H9 (cell line): ENCODE measurements at regions not wholly inside any gene's neighbourhood (a gene's known extent, or its start where the extent isn't known, plus 50 kb on each side); places are given as distances from the start of the nearest gene placed in this dataset.

Experiments
- DNase-seq: peaks from one replicate; pipeline ENCODE4 v3.0.0-alpha.2; 2017
- H2AFZ ChIP-seq: one replicate; pipeline ENCODE4 v1.6.1; 2013; ENCODE audit warnings: mild to moderate bottlenecking, low read length, control low read depth, moderate library complexity
- H2AK5ac ChIP-seq: 2 replicates; pipeline ENCODE4 v1.6.1; 2013; ENCODE audit warnings: low read length, control low read depth, mixed read lengths; ENCODE audit not compliant: insufficient read length
- H2BK120ac ChIP-seq: one replicate; pipeline ENCODE4 v1.6.1; 2013; ENCODE audit warnings: low read depth, mild to moderate bottlenecking, low read length, control low read depth, inconsistent platforms; ENCODE audit not compliant: poor library complexity, severe bottlenecking
- H2BK12ac ChIP-seq: 2 replicates; pipeline ENCODE4 v1.6.1; 2013; ENCODE audit warnings: low read length, control low read depth, mixed read lengths, low read depth; ENCODE audit not compliant: insufficient read length
- H2BK15ac ChIP-seq: 2 replicates; pipeline ENCODE4 v1.6.1; 2013; ENCODE audit warnings: low read depth, low read length, control low read depth
- H2BK20ac ChIP-seq: one replicate; pipeline ENCODE4 v1.6.1; 2013; ENCODE audit warnings: low read depth, mild to moderate bottlenecking, low read length, control low read depth, inconsistent platforms; ENCODE audit not compliant: poor library complexity, severe bottlenecking
- H2BK5ac ChIP-seq: 2 replicates; pipeline ENCODE4 v1.6.1; 2013; ENCODE audit warnings: low read length, control low read depth, mixed read lengths; ENCODE audit not compliant: insufficient read length
- H3K14ac ChIP-seq: 2 replicates; pipeline ENCODE4 v1.6.1; 2013; ENCODE audit warnings: low read length, control low read depth; ENCODE audit not compliant: insufficient read depth
- H3K18ac ChIP-seq: 2 replicates; pipeline ENCODE4 v1.6.1; 2013; ENCODE audit warnings: low read depth, mild to moderate bottlenecking, mixed read lengths, low read length, control low read depth; ENCODE audit not compliant: insufficient read length
- H3K23ac ChIP-seq: 2 replicates; pipeline ENCODE4 v1.6.1; 2013; ENCODE audit warnings: low read length, control low read depth, mixed read lengths, low read depth; ENCODE audit not compliant: insufficient read length
- H3K23me2 ChIP-seq: 2 replicates; pipeline ENCODE4 v1.6.1; 2013; ENCODE audit warnings: low read depth, mild to moderate bottlenecking, mixed read lengths, low read length, control low read depth; ENCODE audit not compliant: insufficient read length, poor library complexity, severe bottlenecking
- H3K27ac ChIP-seq: 2 replicates; pipeline ENCODE4 v1.5.1; 2013; ENCODE audit warnings: low read length, control low read depth, mixed read lengths, low read depth; ENCODE audit not compliant: insufficient read length
- H3K27me3 ChIP-seq: 2 replicates; pipeline ENCODE4 v1.6.1; 2013; ENCODE audit warnings: low read length, control low read depth, inconsistent platforms; ENCODE audit not compliant: insufficient read depth
- H3K4ac ChIP-seq: 2 replicates; pipeline ENCODE4 v1.6.1; 2013; ENCODE audit warnings: low read depth, mild to moderate bottlenecking, control low read depth, inconsistent platforms, low read length, moderate library complexity
- H3K4me1 ChIP-seq: 2 replicates; pipeline ENCODE4 v1.6.1; 2013; ENCODE audit warnings: low read length, control low read depth, inconsistent platforms; ENCODE audit not compliant: insufficient read depth
- H3K4me2 ChIP-seq: 2 replicates; pipeline ENCODE4 v1.6.1; 2013; ENCODE audit warnings: low read length, control low read depth, mixed read lengths; ENCODE audit not compliant: insufficient read length, insufficient read depth
- H3K56ac ChIP-seq: 2 replicates; pipeline ENCODE4 v1.6.1; 2013; ENCODE audit warnings: low read depth, mild to moderate bottlenecking, mixed read lengths, low read length, control low read depth; ENCODE audit not compliant: insufficient read length
- H3K79me1 ChIP-seq: 2 replicates; pipeline ENCODE4 v1.6.1; 2013; ENCODE audit warnings: low read depth, mild to moderate bottlenecking, moderate library complexity, low read length, control low read depth, inconsistent platforms; ENCODE audit not compliant: insufficient read depth, poor library complexity, severe bottlenecking
- H3K79me2 ChIP-seq: 2 replicates; pipeline ENCODE4 v1.6.1; 2013; ENCODE audit warnings: low read length, control low read depth, inconsistent platforms; ENCODE audit not compliant: insufficient read depth
- H3K9ac ChIP-seq: 2 replicates; pipeline ENCODE4 v1.6.1; 2013; ENCODE audit warnings: low read length, control low read depth, mixed read lengths; ENCODE audit not compliant: insufficient read length; ENCODE audit errors: extremely low read depth
- H3K9me3 ChIP-seq: one replicate; pipeline ENCODE4 v1.6.1; 2013; ENCODE audit warnings: low read depth, low read length, inconsistent platforms; ENCODE audit not compliant: control insufficient read depth
- H3T11ph ChIP-seq: one replicate; pipeline ENCODE4 v1.6.1; 2013; ENCODE audit warnings: mild to moderate bottlenecking, low read length, control low read depth, inconsistent platforms
- H4K20me1 ChIP-seq: one replicate; pipeline ENCODE4 v1.6.1; 2013; ENCODE audit not compliant: control insufficient read depth, insufficient read length, insufficient read depth
- H4K5ac ChIP-seq: 2 replicates; pipeline ENCODE4 v1.6.1; 2013; ENCODE audit warnings: low read depth, mild to moderate bottlenecking, mixed read lengths, low read length, control low read depth; ENCODE audit not compliant: insufficient read length
- H4K8ac ChIP-seq: replicated peaks from 2 replicates; pipeline ENCODE4 v1.6.1; 2013; ENCODE audit warnings: low read length, control low read depth, mixed read lengths, low read depth; ENCODE audit not compliant: insufficient read length
- H4K91ac ChIP-seq: 2 replicates; pipeline ENCODE4 v1.6.1; 2013; ENCODE audit warnings: low read depth, mild to moderate bottlenecking, moderate library complexity, mixed read lengths, low read length, control low read depth; ENCODE audit not compliant: insufficient read length
- H3K27ac Mint-ChIP-seq, 3 experiments: 2 replicates in 2 of 3; 3 replicates in 1 of 3; pipeline ENCODE4 v1.8.0; 2020 to 2021; ENCODE audit warnings: mixed read lengths in 3 of 3, mild to moderate bottlenecking in 1 of 3, moderate library complexity in 1 of 3
- H3K27me3 Mint-ChIP-seq: 2 replicates; pipeline ENCODE4 v1.8.0; 2021; ENCODE audit warnings: low read depth, mild to moderate bottlenecking, moderate library complexity, mixed read lengths
- H3K36me3 Mint-ChIP-seq, 3 experiments: 2 replicates in 2 of 3; 3 replicates in 1 of 3; pipeline ENCODE4 v1.8.0; 2020 to 2021; ENCODE audit warnings: low read depth in 3 of 3, mixed read lengths in 3 of 3; ENCODE audit not compliant: insufficient read depth in 1 of 3
- H3K4me1 Mint-ChIP-seq, 2 experiments: 2 replicates each; pipeline ENCODE4 v1.8.0; 2020; ENCODE audit warnings: mixed read lengths in 2 of 2
- H3K4me3 Mint-ChIP-seq, 2 experiments: 2 replicates in 1 of 2; 3 replicates in 1 of 2; pipeline ENCODE4 v1.8.0; 2020 to 2021; ENCODE audit warnings: mild to moderate bottlenecking in 2 of 2, mixed read lengths in 2 of 2, moderate library complexity in 1 of 2
- H3K9me3 Mint-ChIP-seq, 2 experiments: 2 replicates in 1 of 2; 3 replicates in 1 of 2; pipeline ENCODE4 v1.8.0; 2020; ENCODE audit warnings: mild to moderate bottlenecking in 2 of 2, mixed read lengths in 2 of 2, moderate library complexity in 1 of 2
- WGBS: extraction: QIAGEN DNeasy Blood & Tissue Kit; methylation state at CpG from one replicate; pipeline ENCODE4 v1.1.7; 2013; ENCODE audit warnings: missing lambda C conversion rate, low lambda C conversion rate, mixed read lengths; ENCODE audit not compliant: insufficient read length; ENCODE audit errors: extremely low coverage; 5-methylcytosine and 5-hydroxymethylcytosine counted together
- TF ChIP-seq, protein P1 (sequence below): fragments of 200-600 bp; sonication (generic); conservative IDR thresholded peaks from 3 replicates; pipeline ENCODE4 v1.8.0; 2021; ENCODE audit warnings: antibody characterized with exemption, mild to moderate bottlenecking

DNA sequence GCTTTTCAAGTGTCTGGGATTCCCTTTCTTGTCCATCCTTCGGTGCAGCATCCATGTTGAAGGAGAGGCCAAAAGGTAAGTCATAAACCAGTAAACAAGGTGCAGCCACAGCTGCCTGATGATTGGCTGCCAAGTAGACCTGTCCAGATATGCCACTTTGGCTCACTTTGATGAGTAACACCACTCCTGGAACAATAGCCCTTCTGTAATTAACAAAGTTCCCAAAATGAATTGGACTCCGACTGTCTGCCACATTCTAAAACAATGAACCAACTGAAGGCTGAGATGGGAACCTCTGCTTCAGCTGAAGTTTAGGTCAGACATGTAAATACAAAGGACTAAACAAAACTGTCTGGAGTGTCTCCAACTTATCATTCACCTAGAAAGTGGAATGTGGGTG lies 82.2 kb upstream of the LGALSL start:
- Histone ChIP-seq H3K23ac (no peak overlapping the region), H2BK20ac (no peak overlapping the region)
- TF ChIP-seq, protein P1, sequence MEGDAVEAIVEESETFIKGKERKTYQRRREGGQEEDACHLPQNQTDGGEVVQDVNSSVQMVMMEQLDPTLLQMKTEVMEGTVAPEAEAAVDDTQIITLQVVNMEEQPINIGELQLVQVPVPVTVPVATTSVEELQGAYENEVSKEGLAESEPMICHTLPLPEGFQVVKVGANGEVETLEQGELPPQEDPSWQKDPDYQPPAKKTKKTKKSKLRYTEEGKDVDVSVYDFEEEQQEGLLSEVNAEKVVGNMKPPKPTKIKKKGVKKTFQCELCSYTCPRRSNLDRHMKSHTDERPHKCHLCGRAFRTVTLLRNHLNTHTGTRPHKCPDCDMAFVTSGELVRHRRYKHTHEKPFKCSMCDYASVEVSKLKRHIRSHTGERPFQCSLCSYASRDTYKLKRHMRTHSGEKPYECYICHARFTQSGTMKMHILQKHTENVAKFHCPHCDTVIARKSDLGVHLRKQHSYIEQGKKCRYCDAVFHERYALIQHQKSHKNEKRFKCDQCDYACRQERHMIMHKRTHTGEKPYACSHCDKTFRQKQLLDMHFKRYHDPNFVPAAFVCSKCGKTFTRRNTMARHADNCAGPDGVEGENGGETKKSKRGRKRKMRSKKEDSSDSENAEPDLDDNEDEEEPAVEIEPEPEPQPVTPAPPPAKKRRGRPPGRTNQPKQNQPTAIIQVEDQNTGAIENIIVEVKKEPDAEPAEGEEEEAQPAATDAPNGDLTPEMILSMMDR, result no peak

More for the DNA sequence above, 82.2 kb upstream of the LGALSL start:
- H3K79me2 ChIP-seq, result no peaks in the 10 kb centered on the region
- no peak overlapping the region for H3K56ac ChIP-seq
- H2BK15ac ChIP-seq, result no peak overlapping the region
- H3K18ac ChIP-seq, result no peak overlapping the region
- Mint-ChIP-seq H3K27me3 (no peaks in the 10 kb centered on the region; the same call in 1 of the 2 replicates), H3K4me3 (no peak overlapping the region), H3K27ac (no peak overlapping the region), H3K36me3 (no peaks in the 10 kb centered on the region), H3K4me1 (peaks cover 9% of the 10 kb centered on the region in 2 experiments), H3K9me3 (peaks cover 0 to 2% of the 10 kb centered on the region in 2 experiments; a peak in 2 of 5 replicates)
- no peaks in the 10 kb centered on the region for H3K27me3 ChIP-seq
- no peaks in the 10 kb centered on the region for H3K23me2 ChIP-seq
- no peak overlapping the region for H2BK12ac ChIP-seq
- H3K4me1 ChIP-seq, result no peaks in the 10 kb centered on the region
- H4K20me1 ChIP-seq, result no peaks in the 10 kb centered on the region
- no peak overlapping the region for H3T11ph ChIP-seq
- no peak overlapping the region for H2AK5ac ChIP-seq
- no peak overlapping the region for H3K14ac ChIP-seq
- no peak overlapping the region for H2BK120ac ChIP-seq
- DNase-seq, result no peak
- no peak overlapping the region for H3K27ac ChIP-seq
- no peak overlapping the region for H2AFZ ChIP-seq
- no peaks in the 10 kb centered on the region for H3K79me1 ChIP-seq
- WGBS, result no CpG with 5 or more reads among the region's 2 CpGs
- H2BK5ac ChIP-seq, result no peak overlapping the region
- H4K8ac ChIP-seq, result no peak overlapping the region
- H3K4ac ChIP-seq, result no peak overlapping the region
- H4K91ac ChIP-seq, result no peak overlapping the region
- no peak overlapping the region for H4K5ac ChIP-seq
- no peak overlapping the region for H3K9ac ChIP-seq
- no peak overlapping the region for H3K4me2 ChIP-seq
- no peaks in the 10 kb centered on the region for H3K9me3 ChIP-seq
